Lower leg skin (tissue), 3 donors: ENCODE measurements at regions not wholly inside any gene's neighbourhood (a gene's known extent, or its start where the extent isn't known, plus 50 kb on each side); places are given as distances from the start of the nearest gene placed in this dataset.
"Not testable (repeated sequence)": the region's sequence is repeated elsewhere in the genome, so short reads cannot be mapped to it uniquely, and the experiment has no call there.

Source experiments
- POLR2A ChIP-seq, 2 donors: fragments of 450-650 bp; IDR thresholded peaks; one replicate each; pipeline ENCODE4 v1.6.1; 2016 to 2017; ENCODE audit warnings: antibody characterized with exemption in 2 of 2, mild to moderate bottlenecking in 1 of 2, moderate library complexity in 1 of 2
- TF ChIP-seq, protein P1 (sequence below), 3 donors: fragments of 450-650 bp; IDR thresholded peaks; one replicate each; pipeline ENCODE4 v1.5.1; 2016; ENCODE audit warnings: antibody characterized with exemption in 3 of 3, mild to moderate bottlenecking in 3 of 3, moderate library complexity in 2 of 3

DNA sequence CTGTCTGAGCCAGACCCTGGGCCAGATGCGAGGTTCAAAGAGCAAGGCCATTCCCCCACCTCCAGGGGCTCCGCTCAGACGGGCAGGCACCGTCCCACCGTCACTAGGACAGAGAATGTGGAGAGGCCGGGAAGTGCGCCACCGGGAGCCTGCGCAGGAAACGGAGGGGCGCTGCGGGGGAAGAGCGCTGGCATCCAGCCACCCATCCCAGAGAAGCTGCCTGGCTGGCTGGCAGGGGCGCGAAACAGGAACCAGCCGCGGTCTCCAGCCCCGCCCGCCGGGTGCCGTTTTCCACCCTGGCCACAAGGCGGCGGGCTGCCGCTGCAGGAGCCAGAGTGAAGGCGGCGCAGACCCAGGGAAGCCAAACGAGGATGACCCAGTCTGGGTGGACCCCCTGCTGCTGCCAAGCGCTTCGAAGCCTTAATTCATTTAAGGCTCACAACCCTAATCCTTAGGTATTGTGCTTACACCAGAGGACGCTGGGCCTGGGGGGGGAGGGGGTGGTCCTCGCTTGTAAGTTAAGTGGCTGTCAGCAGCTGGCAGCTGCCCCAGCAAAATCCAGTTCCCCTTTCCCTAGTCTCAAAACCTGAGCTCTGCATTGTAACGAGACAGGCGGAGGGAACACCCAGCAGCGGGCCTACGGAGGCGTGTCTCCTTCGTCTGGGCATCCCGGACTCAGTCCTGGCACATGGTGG lies 114.8 kb upstream of the SMURF2 start:
- TF ChIP-seq, protein P1, sequence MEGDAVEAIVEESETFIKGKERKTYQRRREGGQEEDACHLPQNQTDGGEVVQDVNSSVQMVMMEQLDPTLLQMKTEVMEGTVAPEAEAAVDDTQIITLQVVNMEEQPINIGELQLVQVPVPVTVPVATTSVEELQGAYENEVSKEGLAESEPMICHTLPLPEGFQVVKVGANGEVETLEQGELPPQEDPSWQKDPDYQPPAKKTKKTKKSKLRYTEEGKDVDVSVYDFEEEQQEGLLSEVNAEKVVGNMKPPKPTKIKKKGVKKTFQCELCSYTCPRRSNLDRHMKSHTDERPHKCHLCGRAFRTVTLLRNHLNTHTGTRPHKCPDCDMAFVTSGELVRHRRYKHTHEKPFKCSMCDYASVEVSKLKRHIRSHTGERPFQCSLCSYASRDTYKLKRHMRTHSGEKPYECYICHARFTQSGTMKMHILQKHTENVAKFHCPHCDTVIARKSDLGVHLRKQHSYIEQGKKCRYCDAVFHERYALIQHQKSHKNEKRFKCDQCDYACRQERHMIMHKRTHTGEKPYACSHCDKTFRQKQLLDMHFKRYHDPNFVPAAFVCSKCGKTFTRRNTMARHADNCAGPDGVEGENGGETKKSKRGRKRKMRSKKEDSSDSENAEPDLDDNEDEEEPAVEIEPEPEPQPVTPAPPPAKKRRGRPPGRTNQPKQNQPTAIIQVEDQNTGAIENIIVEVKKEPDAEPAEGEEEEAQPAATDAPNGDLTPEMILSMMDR (IDR thresholded peaks at IDR 0.05) = peak in 1 of 3 donors; percentile 89
- not testable (repeated sequence) for TF ChIP-seq POLR2A (IDR thresholded peaks at IDR 0.05)
